ENCODE measurements at regions not wholly inside any gene's neighbourhood (a gene's known extent, or its start where the extent isn't known, plus 50 kb on each side); places are given as distances from the start of the nearest gene placed in this dataset.

DNA sequence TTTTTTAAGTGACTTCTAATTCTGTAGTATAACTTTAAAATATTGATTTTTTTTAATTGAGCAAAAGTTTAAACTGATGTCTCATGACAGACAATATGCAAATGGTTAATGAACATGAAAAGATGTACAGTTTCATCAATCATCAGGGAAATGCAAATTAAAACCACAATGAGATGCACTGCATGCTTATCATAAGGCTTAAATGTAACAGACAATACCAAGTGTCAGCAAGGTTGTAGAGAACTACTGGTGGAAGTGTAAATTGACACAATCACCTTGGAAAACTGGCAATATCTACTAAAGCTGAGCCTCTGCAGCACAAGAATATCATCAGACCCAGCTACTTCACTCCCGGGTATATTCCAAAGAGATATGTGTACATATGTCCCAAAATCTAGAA is 70.2 kb upstream of the DAPP1 start:
- no peak overlapping the region for H2AK5ac ChIP-seq (ENCODE audit: low read length, severe bottlenecking)
- no peaks in the 10 kb centered on the region for H3K27me3 ChIP-seq (ENCODE audit: control insufficient read depth in 1 of 2, insufficient read depth in 1 of 2, low read length in 2 of 2)
- no peak overlapping the region for H3K9ac ChIP-seq (ENCODE audit: low read length)
- no peak overlapping the region for H3K27ac ChIP-seq (ENCODE audit: low read length, poor library complexity, severe bottlenecking)
- no peak overlapping the region for H2AFZ ChIP-seq (ENCODE audit: low read depth, low read length)
- H3K18ac ChIP-seq (ENCODE audit: low read depth in 1 of 2, low read length in 2 of 2) = no peak overlapping the region
- no peaks in the 10 kb centered on the region for H3K4me1 ChIP-seq (ENCODE audit: control insufficient read depth, insufficient read depth, low read depth, low read length)
- H2BK12ac ChIP-seq (ENCODE audit: low read length in 2 of 2) = no peak overlapping the region
- no peaks in the 10 kb centered on the region for H3K79me1 ChIP-seq (replicated peaks; ENCODE audit: low read length, poor library complexity, severe bottlenecking)
- H3K9me3 ChIP-seq (ENCODE audit: control insufficient read depth, low read length) = no peaks in the 10 kb centered on the region
- no peak for DNase-seq
- H4K8ac ChIP-seq (ENCODE audit: low read length) = no peak overlapping the region
- H3K23ac ChIP-seq (ENCODE audit: low read length in 2 of 2) = no peak overlapping the region
- no peak overlapping the region for H4K91ac ChIP-seq (ENCODE audit: low read length)
- H2BK120ac ChIP-seq (ENCODE audit: low read depth, low read length) = no peak overlapping the region
- no peak overlapping the region for H3K4me3 ChIP-seq (ENCODE audit: insufficient read depth in 1 of 2, low read depth in 1 of 2, low read length in 2 of 2)
- no peak overlapping the region for H3K4me2 ChIP-seq (ENCODE audit: low read length, poor library complexity, severe bottlenecking)
- no peak overlapping the region for H2BK15ac ChIP-seq (ENCODE audit: low read depth, poor library complexity, severe bottlenecking)
- H3K14ac ChIP-seq (ENCODE audit: low read length in 2 of 2) = no peak overlapping the region
- H3K4ac ChIP-seq (ENCODE audit: low read depth in 1 of 2, low read length in 2 of 2) = no peak overlapping the region
- H2BK5ac ChIP-seq (ENCODE audit: low read depth, low read length, poor library complexity, severe bottlenecking) = no peak overlapping the region
- H3K36me3 ChIP-seq (ENCODE audit: control insufficient read depth in 1 of 2, insufficient read depth in 2 of 2, low read depth in 1 of 2, low read length in 2 of 2) = no peaks in the 10 kb centered on the region
- WGBS = no CpG with 5 or more reads among the region's 1 CpG

DNA sequence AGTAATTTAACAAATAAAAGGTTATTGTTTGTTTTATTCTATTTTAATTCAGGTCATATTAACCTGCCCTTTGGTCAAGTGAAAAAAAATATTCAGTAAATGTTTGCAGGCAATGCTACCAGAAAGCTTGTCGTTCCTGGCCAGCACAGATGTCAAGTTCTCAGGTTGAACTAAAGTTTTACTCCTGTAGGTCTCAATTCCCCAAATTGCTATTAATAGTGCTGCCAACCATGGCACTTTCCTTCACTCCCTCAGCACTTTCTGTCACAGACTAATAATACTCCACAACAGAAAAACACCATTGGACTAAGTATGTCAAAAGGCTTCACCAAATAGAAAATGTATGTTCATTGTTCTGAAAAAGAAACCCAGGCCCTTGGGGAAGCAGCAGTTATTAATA is 79.2 kb upstream of the C4orf54 start:
- Histone ChIP-seq H3K79me1 (replicated peaks; ENCODE audit: low read length, poor library complexity, severe bottlenecking) (no peaks in the 10 kb centered on the region), H3K4me1 (ENCODE audit: control insufficient read depth, insufficient read depth, low read depth, low read length) (no peaks in the 10 kb centered on the region), H3K14ac (ENCODE audit: low read length in 2 of 2) (no peak overlapping the region), H2AFZ (ENCODE audit: low read depth, low read length) (no peak overlapping the region), H3K27ac (ENCODE audit: low read length, poor library complexity, severe bottlenecking) (no peak overlapping the region), H3K36me3 (ENCODE audit: control insufficient read depth in 1 of 2, insufficient read depth in 2 of 2, low read depth in 1 of 2, low read length in 2 of 2) (no peaks in the 10 kb centered on the region), H4K8ac (ENCODE audit: low read length) (no peak overlapping the region), H3K9ac (ENCODE audit: low read length) (no peak overlapping the region), H2BK12ac (ENCODE audit: low read length in 2 of 2) (no peak overlapping the region), H3K4ac (ENCODE audit: low read depth in 1 of 2, low read length in 2 of 2) (no peak overlapping the region), H3K4me2 (ENCODE audit: low read length, poor library complexity, severe bottlenecking) (no peak overlapping the region), H3K27me3 (ENCODE audit: control insufficient read depth in 1 of 2, insufficient read depth in 1 of 2, low read length in 2 of 2) (no peaks in the 10 kb centered on the region), H4K91ac (ENCODE audit: low read length) (no peak overlapping the region), H2BK15ac (ENCODE audit: low read depth, poor library complexity, severe bottlenecking) (no peak overlapping the region), H3K23ac (ENCODE audit: low read length in 2 of 2) (no peak overlapping the region), H3K18ac (ENCODE audit: low read depth in 1 of 2, low read length in 2 of 2) (no peak overlapping the region), H3K9me3 (ENCODE audit: control insufficient read depth, low read length) (no peaks in the 10 kb centered on the region), H2BK120ac (ENCODE audit: low read depth, low read length) (no peak overlapping the region), H2AK5ac (ENCODE audit: low read length, severe bottlenecking) (no peak overlapping the region), H3K4me3 (ENCODE audit: insufficient read depth in 1 of 2, low read depth in 1 of 2, low read length in 2 of 2) (no peak overlapping the region), H2BK5ac (ENCODE audit: low read depth, low read length, poor library complexity, severe bottlenecking) (no peak overlapping the region)
- WGBS = 47% methylated on average over 1 of the region's 1 CpG
- no peak for DNase-seq

DNA sequence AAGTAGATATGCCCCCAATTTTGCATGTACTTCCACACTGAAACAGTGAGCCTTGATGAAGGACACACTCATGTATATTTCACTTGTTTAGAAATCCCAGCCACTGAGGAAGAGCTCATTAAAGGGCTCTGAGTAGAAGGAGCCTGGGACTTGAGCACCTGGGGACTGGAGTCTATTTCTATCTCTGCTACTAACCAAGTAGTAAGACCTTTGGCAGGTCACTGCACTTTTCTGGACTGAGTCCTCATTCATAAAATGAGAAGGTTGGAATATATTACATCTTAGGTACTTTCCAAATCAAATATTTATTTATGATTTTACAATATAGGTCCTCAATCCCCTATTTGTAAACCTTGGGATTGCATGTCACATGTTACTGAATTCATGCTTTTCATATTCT is 78.2 kb upstream of the C4orf54 start:
- H3K27me3 ChIP-seq (ENCODE audit: control insufficient read depth in 1 of 2, insufficient read depth in 1 of 2, low read length in 2 of 2) = no peaks in the 10 kb centered on the region
- no peak overlapping the region for H3K18ac ChIP-seq (ENCODE audit: low read depth in 1 of 2, low read length in 2 of 2)
- H3K4me2 ChIP-seq (ENCODE audit: low read length, poor library complexity, severe bottlenecking) = no peak overlapping the region
- H3K9me3 ChIP-seq (ENCODE audit: control insufficient read depth, low read length) = no peaks in the 10 kb centered on the region
- no peak overlapping the region for H3K4me3 ChIP-seq (ENCODE audit: insufficient read depth in 1 of 2, low read depth in 1 of 2, low read length in 2 of 2)
- no peak overlapping the region for H3K27ac ChIP-seq (ENCODE audit: low read length, poor library complexity, severe bottlenecking)
- H4K8ac ChIP-seq (ENCODE audit: low read length) = no peak overlapping the region
- no peak overlapping the region for H3K4ac ChIP-seq (ENCODE audit: low read depth in 1 of 2, low read length in 2 of 2)
- H3K23ac ChIP-seq (ENCODE audit: low read length in 2 of 2) = no peak overlapping the region
- no peak overlapping the region for H2AK5ac ChIP-seq (ENCODE audit: low read length, severe bottlenecking)
- no peak overlapping the region for H2BK12ac ChIP-seq (ENCODE audit: low read length in 2 of 2)
- no peak for DNase-seq
- no peak overlapping the region for H2BK5ac ChIP-seq (ENCODE audit: low read depth, low read length, poor library complexity, severe bottlenecking)
- no peak overlapping the region for H2BK120ac ChIP-seq (ENCODE audit: low read depth, low read length)
- no peaks in the 10 kb centered on the region for H3K36me3 ChIP-seq (ENCODE audit: control insufficient read depth in 1 of 2, insufficient read depth in 2 of 2, low read depth in 1 of 2, low read length in 2 of 2)
- H3K9ac ChIP-seq (ENCODE audit: low read length) = no peak overlapping the region
- no peaks in the 10 kb centered on the region for H3K4me1 ChIP-seq (ENCODE audit: control insufficient read depth, insufficient read depth, low read depth, low read length)
- H3K14ac ChIP-seq (ENCODE audit: low read length in 2 of 2) = no peak overlapping the region
- no peak overlapping the region for H2AFZ ChIP-seq (ENCODE audit: low read depth, low read length)
- H4K91ac ChIP-seq (ENCODE audit: low read length) = no peak overlapping the region
- H3K79me1 ChIP-seq (replicated peaks; ENCODE audit: low read length, poor library complexity, severe bottlenecking) = no peaks in the 10 kb centered on the region
- H2BK15ac ChIP-seq (ENCODE audit: low read depth, poor library complexity, severe bottlenecking) = no peak overlapping the region

DNA sequence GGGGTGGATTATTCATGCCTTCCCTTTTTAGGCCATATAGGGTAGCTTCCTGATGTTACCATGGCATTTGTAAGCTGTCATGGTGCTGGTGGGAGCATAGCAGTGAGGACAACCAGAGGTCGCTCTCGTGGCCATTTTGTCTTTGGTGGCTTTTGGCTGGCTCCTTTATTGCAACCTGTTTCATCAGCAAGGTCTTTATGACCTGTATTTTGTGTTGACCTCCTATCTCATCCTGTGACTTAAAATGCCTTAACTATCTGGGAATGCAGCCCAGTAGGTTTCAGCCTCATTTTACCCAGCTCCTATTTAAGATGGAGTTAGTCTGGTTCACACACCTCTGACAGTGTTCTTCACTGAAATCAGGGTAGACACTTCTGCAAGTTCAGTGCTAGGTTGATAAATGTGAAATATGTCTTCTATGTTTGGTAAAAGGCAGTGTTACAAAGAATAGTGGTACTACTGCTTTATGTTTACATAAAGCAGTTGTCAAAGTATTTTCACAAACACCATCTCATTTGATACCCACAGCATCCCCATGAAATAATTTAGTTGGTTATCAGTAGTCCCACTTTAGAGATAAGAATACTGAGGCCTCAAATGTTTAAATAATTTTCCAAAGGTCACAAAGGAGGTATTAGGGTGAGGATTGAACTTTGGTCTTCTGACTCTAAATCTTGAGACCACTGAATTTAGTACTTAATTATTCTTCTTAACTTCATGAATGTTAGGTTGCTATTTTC is 77.1 kb upstream of the C4orf54 start:
- WGBS = 52% methylated on average over 2 of the region's 2 CpGs
- Histone ChIP-seq H2AK5ac (ENCODE audit: low read length, severe bottlenecking) (no peak overlapping the region), H4K8ac (ENCODE audit: low read length) (no peak overlapping the region), H4K91ac (ENCODE audit: low read length) (no peak overlapping the region), H3K4me3 (ENCODE audit: insufficient read depth in 1 of 2, low read depth in 1 of 2, low read length in 2 of 2) (no peak overlapping the region), H2BK120ac (ENCODE audit: low read depth, low read length) (no peak overlapping the region), H3K4me1 (ENCODE audit: control insufficient read depth, insufficient read depth, low read depth, low read length) (no peaks in the 10 kb centered on the region), H2BK15ac (ENCODE audit: low read depth, poor library complexity, severe bottlenecking) (no peak overlapping the region), H3K9ac (ENCODE audit: low read length) (no peak overlapping the region), H3K79me1 (replicated peaks; ENCODE audit: low read length, poor library complexity, severe bottlenecking) (no peaks in the 10 kb centered on the region), H3K23ac (ENCODE audit: low read length in 2 of 2) (no peak overlapping the region), H2BK5ac (ENCODE audit: low read depth, low read length, poor library complexity, severe bottlenecking) (no peak overlapping the region), H2AFZ (ENCODE audit: low read depth, low read length) (no peak overlapping the region), H3K27ac (ENCODE audit: low read length, poor library complexity, severe bottlenecking) (no peak overlapping the region), H3K27me3 (ENCODE audit: control insufficient read depth in 1 of 2, insufficient read depth in 1 of 2, low read length in 2 of 2) (no peaks in the 10 kb centered on the region), H3K18ac (ENCODE audit: low read depth in 1 of 2, low read length in 2 of 2) (no peak overlapping the region), H3K4me2 (ENCODE audit: low read length, poor library complexity, severe bottlenecking) (no peak overlapping the region), H3K14ac (ENCODE audit: low read length in 2 of 2) (no peak overlapping the region), H3K9me3 (ENCODE audit: control insufficient read depth, low read length) (no peaks in the 10 kb centered on the region), H2BK12ac (ENCODE audit: low read length in 2 of 2) (no peak overlapping the region), H3K4ac (ENCODE audit: low read depth in 1 of 2, low read length in 2 of 2) (no peak overlapping the region), H3K36me3 (ENCODE audit: control insufficient read depth in 1 of 2, insufficient read depth in 2 of 2, low read depth in 1 of 2, low read length in 2 of 2) (no peaks in the 10 kb centered on the region)
- DNase-seq = no peak

All from mesenchymal stem cell (in vitro differentiated cells and primary cell).